Psoas muscle (tissue), 7 donors: ENCODE measurements at regions not wholly inside any gene's neighbourhood (a gene's known extent, or its start where the extent isn't known, plus 50 kb on each side); places are given as distances from the start of the nearest gene placed in this dataset.
A peak's percentile ranks its signal among the peaks of the same experiment; 100 is the strongest.
"Not testable (repeated sequence)": the region's sequence is repeated elsewhere in the genome, so short reads cannot be mapped to it uniquely, and the experiment has no call there.

Source experiments
- ATAC-seq, 4 donors: fragments of 200-7000 bp; cut with Tn5 transposase; one replicate each; pipeline ENCODE4 v1.9.1; 2020; ENCODE audit warnings: moderate library complexity in 3 of 4, mild to moderate bottlenecking in 2 of 4
- DNase-seq, 2 donors: peaks; one replicate each; pipeline ENCODE4 v3.0.0-alpha.2; 2020
- H3K27ac ChIP-seq: fragments of 200-600 bp; one replicate; pipeline ENCODE4 v1.8.0; 2022
- H3K27me3 ChIP-seq, 3 donors: fragments of 200-600 bp in 1 of 3; one replicate each; pipeline versions ENCODE4 v1.6.1 to v1.8.0; 2013 to 2022; ENCODE audit warnings: low read length in 2 of 3, mild to moderate bottlenecking in 2 of 3, moderate library complexity in 1 of 3; ENCODE audit not compliant: insufficient read depth in 3 of 3
- H3K36me3 ChIP-seq, 2 donors: fragments of 200-600 bp in 1 of 2; one replicate each; pipeline versions ENCODE4 v1.6.1 to v1.8.0; 2013 to 2022; ENCODE audit warnings: low read depth in 1 of 2, mild to moderate bottlenecking in 1 of 2, moderate library complexity in 1 of 2; ENCODE audit not compliant: insufficient read depth in 1 of 2
- H3K4me1 ChIP-seq: fragments of 200-600 bp; one replicate; pipeline ENCODE4 v1.8.0; 2022
- H3K4me3 ChIP-seq: fragments of 200-600 bp; one replicate; pipeline ENCODE4 v1.8.0; 2022; ENCODE audit warnings: mild to moderate bottlenecking
- H3K9me3 ChIP-seq: fragments of 200-600 bp; one replicate; pipeline ENCODE4 v1.8.0; 2022
- CTCF ChIP-seq: fragments of 200-600 bp; IDR thresholded peaks from one replicate; pipeline ENCODE4 v1.8.0; 2022; ENCODE audit warnings: antibody characterized with exemption
- WGBS, 3 donors: extraction: QIAGEN DNeasy Blood & Tissue Kit; methylation state at CpG; one replicate each; pipeline versions ENCODE4 v1.1.6 to v1.1.7; 2013; 5-methylcytosine and 5-hydroxymethylcytosine counted together
- intact Hi-C, 2 donors: fragments of 100-400 bp; cut with DNase I; formaldehyde crosslinking; loops; one replicate each; pipeline versions ENCODE4 v1.11.0 to v1.14.2; 2022
- donor health status: healthy with polysubstance abuse.
- donor health status: DM: no; HTN: no; CAD: no; lungs with moderate emphysema.
- donor health status: Bipolar disorder and iron deficiency.
- donor health status: healthy.
- donor health status: DM: yes; HTN: yes; CAD: no.
- donor health status: DM: no; HTN: no; CAD: no.
- donor health status: DM: yes; HTN: yes; CAD: no.

DNA sequence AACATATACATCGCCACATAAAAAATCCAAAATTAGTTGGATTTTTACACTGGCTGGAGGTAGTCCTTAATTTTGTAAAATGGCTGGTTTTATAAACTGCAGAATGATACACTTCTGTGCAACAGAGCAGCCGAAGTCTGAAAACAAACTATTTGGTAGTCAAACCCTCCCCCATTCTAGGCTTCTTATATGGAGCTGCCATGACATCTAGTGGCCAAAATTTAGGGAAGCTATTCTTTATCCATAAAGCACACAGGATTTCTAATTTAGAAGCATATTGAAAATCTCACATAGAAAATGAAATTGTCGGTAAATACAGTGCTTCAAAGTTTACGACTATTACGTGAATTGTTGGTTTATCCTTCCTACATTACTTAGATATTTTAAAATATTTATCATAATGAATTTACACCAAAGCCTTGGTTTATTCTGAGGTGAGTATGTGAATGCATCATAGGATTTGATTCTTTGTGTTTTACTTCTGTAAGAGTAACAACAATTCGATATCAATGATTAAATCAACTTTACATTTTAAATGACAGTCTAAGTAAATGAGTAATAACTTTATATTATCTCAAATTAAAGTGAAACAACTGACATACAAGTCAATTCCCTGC, 113.4 kb upstream of the FAM241A start:
- H3K4me3 ChIP-seq, result no peak overlapping the region
- ATAC-seq, result no peak
- H3K36me3 ChIP-seq, result no peaks in the 10 kb centered on the region
- intact Hi-C loops, result loop anchor here in 1 of 2 donors (5.0 kb wide), 1 partner anchor 390 kb away; no protein-coding TSS in a partner anchor
- peaks cover 0 to 5% (median 0%) of the 10 kb centered on the region in 3 donors for H3K27me3 ChIP-seq
- no peaks in the 10 kb centered on the region for H3K9me3 ChIP-seq
- no peak overlapping the region for H3K27ac ChIP-seq
- TF ChIP-seq CTCF, result peak; percentile 49
- 24 to 27% (median 26%) methylated on average over 6 of the region's 6 CpGs for WGBS, 3 donors
- no peaks in the 10 kb centered on the region for H3K4me1 ChIP-seq
- no peak for DNase-seq

DNA sequence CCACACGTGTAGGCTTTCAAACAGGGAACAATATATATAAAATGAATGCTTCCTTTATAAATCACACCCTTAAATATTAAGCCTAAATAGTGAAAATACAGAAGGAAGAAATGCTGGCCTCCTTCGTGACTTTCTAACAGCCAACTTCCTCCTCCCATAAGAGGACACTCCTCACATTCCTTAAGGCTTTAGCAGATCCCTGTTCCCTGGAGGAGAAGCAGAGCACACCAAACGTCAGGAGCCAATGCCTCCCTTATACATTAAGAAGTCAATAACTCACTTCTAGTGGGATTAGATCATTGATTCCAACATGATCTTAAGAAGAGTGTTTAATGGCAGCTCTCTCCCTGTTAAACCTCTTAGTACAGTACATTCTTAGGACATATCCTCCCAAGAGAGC, 108.4 kb upstream of the FAM241A start:
- Histone ChIP-seq H3K27ac (no peak overlapping the region), H3K4me3 (no peak overlapping the region), H3K9me3 (no peaks in the 10 kb centered on the region), H3K27me3 (no peaks in the 10 kb centered on the region), H3K36me3 (no peaks in the 10 kb centered on the region), H3K4me1 (no peaks in the 10 kb centered on the region)
- TF ChIP-seq CTCF, result no peak
- DNase-seq (no peak), ATAC-seq (no peak)
- intact Hi-C loops, result no loop called here
- WGBS, 3 donors, result 25 to 28% (median 25%) methylated on average over 3 of the region's 3 CpGs

GRCh38 chr4:112038861-112039260, 106.4 kb upstream of the FAM241A start:
- no peak for TF ChIP-seq CTCF
- intact Hi-C loops, result no loop called here
- H3K27me3 ChIP-seq, result no peaks in the 10 kb centered on the region
- H3K36me3 ChIP-seq, result no peaks in the 10 kb centered on the region
- no peaks in the 10 kb centered on the region for H3K9me3 ChIP-seq
- no peak for DNase-seq
- WGBS, 3 donors, result 59 to 71% (median 66%) methylated on average over 2 of the region's 2 CpGs
- no peak for ATAC-seq
- no peak overlapping the region for H3K27ac ChIP-seq
- no peaks in the 10 kb centered on the region for H3K4me1 ChIP-seq
- H3K4me3 ChIP-seq, result no peak overlapping the region

DNA sequence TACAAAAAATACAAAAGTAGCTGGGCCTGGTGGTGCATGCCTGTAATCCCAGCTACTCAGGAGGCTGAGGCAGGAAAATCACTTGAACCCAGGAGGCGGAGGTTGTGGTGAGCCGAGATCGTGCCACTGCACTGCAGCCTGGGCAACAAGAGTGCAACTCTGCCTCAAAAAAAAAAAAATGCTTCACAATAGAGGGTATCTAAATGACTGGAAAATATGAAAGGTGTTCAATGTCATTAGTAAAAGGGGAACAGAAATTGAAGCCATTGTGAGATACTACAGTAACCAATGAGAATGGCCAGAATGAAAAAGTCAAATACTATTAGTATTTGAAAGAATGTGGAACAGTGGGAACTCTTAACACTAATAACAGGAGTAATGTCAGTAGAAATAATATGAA, 96.1 kb upstream of the FAM241A start:
- H3K9me3 ChIP-seq, ATAC-seq, DNase-seq, H3K27me3 ChIP-seq, H3K4me3 ChIP-seq, H3K4me1 ChIP-seq, H3K27ac ChIP-seq, intact Hi-C loops, H3K36me3 ChIP-seq: not testable (repeated sequence)
- WGBS, 3 donors, result 93 to 96% (median 94%) methylated on average over 3 of the region's 3 CpGs

- WGBS, 3 donors, result 49 to 67% (median 59%) methylated on average over 2 of the region's 2 CpGs
- no peaks in the 10 kb centered on the region for H3K36me3 ChIP-seq
- no peak overlapping the region for H3K4me3 ChIP-seq
- H3K27ac ChIP-seq, result no peak overlapping the region
- no peaks in the 10 kb centered on the region for H3K9me3 ChIP-seq
- intact Hi-C loops, result no loop called here
- no peak for TF ChIP-seq CTCF
- no peaks in the 10 kb centered on the region for H3K4me1 ChIP-seq
- H3K27me3 ChIP-seq, result no peaks in the 10 kb centered on the region
- DNase-seq, result no peak
- ATAC-seq, result no peak
These were observed 91.4 kb upstream of the FAM241A start for GRCh38 chr4:112053825-112054350.
